ENCODE measurements at regions not wholly inside any gene's neighbourhood (a gene's known extent, or its start where the extent isn't known, plus 50 kb on each side); places are given as distances from the start of the nearest gene placed in this dataset.

DNA sequence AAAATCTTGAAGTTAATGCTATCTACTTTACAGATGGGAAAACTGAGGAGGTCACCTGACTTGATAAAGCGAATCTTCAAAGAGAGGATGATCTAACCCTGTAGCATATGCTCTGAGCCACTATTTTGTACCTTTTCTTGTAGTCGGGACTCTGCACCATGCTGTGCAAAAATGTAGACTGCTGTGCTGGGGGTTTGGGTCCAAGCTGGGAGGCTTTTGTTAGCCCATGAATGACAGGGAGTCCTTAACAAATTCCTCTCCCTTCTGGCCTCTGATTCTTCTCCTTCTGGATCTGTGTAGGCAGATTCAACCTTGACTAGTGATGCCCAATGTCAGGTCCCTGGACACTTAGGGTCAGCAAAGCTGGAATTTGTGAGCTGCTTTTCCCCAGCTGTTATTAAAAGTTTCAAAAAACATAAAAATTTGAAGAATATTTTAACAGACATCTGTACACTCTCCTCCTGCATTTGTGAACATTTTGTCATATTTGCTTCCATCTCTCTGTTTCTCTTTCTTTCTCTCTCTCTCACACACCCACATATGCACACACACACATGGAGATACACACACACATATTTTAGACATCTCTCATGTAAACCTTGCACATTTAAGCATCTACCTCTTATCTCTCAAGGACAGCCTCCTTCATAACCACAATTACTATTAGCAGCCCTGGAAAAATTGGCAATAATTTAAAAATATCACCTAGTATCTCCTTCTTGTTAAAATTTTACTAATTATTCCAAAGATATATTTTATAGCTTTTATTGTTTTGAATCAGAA is 335.0 kb upstream of the TRIB2 start:
- no peak overlapping the region for H3K4me3 ChIP-seq (ENCODE audit: low read length)
- DNase-seq (ENCODE audit: low read depth, low spot score), result no peak

DNA sequence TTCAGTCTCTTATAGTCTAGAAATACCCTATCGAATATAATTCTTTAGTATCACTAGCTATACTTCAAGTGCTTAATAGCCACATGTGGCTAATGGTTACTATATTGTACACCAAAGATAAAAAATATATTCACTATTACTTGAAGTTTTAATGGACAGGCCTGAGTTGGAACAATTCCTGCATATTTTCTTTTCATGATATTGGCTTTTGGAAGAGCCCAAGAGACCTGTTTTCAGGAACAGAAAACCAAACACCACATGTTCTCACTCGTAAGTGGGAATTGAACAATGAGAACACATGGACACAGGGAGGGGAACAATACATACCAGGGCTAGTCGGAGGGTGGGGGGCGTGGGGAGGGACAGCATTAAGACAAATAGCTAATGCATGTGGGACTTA is 334.4 kb upstream of the TRIB2 start:
- no peak for DNase-seq (ENCODE audit: low read depth, low spot score)
- H3K4me3 ChIP-seq (ENCODE audit: low read length), result no peak overlapping the region

DNA sequence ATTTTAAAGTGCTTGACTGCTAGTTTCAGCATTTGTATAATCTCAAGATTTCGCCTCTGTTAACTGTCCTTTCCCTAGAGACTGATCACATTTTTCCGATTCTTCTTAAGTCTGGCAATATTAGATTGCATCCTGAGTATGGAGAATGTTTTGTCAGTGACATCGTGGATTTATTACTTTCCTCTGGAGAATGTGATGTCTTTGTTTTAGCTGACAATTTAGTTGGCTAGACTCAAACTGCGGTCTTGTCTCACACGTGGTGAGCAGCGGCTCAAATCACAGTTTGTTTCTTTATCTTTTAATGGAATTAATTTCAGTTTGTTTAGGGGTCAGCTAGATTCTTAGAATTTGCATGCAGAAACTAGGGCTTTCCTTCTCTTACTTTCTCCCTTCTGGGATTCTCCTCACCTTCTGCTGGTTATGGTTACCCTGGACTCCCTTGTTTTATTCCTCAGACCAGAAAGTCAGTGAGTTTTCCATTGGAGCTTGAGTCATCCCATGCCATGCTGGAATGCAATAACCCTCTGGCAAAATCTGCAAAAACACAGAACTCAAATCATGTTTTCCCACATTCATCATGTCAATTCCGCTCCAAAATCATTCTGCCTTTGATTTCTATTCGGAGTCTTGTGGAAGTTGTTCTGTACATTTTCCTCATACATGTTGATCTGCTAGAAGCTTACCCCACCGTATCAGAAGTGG is 327.2 kb upstream of the TRIB2 start:
- DNase-seq (ENCODE audit: low read depth, low spot score), result no peak
- H3K4me3 ChIP-seq (ENCODE audit: low read length), result no peak overlapping the region

DNA sequence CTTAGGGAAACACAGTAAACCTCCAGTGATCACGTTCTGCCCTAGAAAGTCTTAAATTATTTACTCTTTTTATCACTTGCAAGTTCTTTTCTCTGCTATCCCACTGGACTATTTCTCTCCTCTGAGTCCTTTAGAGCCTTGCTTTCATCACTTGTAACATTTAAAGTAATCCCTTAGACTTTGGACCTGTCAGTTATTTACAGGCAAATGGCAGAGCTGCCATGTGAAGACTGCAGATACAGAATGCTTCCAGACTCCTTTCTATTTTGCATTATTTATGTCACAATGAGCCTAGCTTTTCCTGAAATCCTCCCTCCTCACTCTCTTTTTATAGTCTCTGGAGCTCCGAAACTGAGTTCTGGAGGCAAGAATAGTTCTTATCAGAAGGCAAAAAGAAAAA is 325.6 kb upstream of the TRIB2 start:
- no peak for DNase-seq (ENCODE audit: low read depth, low spot score)

DNA sequence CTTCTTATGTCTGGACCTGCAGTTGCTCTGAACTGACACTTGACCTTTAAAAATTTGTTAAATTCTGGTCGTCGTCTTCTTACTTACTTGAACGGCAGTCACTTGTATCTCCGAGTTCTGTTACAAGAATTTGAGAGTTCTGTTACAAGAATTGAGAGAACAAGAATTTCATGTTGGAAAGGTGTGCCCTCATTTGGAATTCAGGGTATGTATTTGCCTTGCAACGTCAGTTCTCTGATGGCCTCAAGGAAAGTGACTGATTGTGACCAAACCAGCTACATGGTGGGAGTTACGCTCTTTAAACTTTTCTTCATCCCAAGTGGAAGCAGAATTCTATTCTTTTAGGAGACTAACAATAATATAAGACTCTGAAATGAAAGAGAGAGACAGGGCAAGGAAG is 320.0 kb upstream of the TRIB2 start:
- H3K4me3 ChIP-seq (ENCODE audit: low read length), result no peak overlapping the region
- DNase-seq (ENCODE audit: low read depth, low spot score), result no peak

More for the DNA sequence above, 325.6 kb upstream of the TRIB2 start:
- no peak overlapping the region for H3K4me3 ChIP-seq (ENCODE audit: low read length)

DNA sequence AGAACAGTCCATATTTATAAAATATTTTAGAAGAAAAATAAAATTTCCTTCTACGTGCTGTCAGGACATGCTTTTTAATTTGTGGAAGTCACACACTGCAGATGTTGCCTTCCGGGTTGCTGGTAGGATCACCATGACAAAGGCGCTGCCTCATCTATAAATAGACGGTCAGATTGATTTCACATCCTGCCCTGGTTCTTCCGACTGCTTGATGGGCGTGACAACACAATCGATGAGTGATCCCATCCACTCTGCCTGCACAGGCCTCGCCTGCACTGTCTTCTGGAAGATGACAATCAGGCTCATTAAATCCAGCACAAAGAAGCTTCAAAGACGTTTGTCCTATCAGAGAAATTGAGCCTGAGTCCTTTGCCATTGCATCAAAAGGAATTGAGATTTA is 318.9 kb upstream of the TRIB2 start:
- no peak for DNase-seq (ENCODE audit: low read depth, low spot score)
- no peak overlapping the region for H3K4me3 ChIP-seq (ENCODE audit: low read length)

DNA sequence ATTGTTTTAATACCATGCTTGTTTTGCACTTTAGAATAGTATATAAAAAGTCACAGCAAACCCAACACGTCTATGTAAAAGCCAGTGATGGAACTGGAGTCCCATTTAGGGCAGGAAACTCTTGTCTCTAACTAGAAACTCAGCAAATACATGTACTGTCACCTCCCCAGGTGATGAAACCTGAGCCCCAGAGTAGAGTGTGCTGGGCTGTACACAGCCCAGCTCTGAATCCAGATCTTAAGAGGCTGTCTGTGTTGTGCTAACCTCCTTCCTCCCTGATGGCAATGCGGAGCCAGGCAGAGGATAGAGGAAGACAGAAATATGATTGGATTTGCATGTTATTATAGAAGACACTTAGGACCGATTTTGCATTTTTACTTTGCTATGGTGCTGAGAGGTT is 317.5 kb upstream of the TRIB2 start:
- no peak for DNase-seq (ENCODE audit: low read depth, low spot score)
- no peak overlapping the region for H3K4me3 ChIP-seq (ENCODE audit: low read length)

DNA sequence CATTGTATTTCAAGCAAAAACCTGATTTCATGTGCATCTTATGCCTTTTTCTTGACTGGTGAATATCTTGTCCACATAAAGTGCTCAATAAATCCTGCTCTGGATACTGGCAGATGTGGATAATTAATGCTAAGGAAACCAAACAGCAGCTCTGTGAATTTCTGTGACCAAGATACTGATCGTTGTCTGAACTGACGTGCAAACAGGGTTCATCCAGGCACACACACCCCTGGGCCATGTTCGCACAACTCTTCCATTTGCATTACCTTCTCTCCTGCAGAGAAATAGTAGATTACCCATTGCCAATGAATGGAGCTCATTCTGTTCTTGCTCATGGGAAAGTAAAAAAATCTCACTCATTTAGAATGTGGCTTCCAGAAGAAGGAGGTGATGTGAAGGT is 316.2 kb upstream of the TRIB2 start:
- H3K4me3 ChIP-seq (ENCODE audit: low read length), result no peak overlapping the region
- no peak for DNase-seq (ENCODE audit: low read depth, low spot score)

DNA sequence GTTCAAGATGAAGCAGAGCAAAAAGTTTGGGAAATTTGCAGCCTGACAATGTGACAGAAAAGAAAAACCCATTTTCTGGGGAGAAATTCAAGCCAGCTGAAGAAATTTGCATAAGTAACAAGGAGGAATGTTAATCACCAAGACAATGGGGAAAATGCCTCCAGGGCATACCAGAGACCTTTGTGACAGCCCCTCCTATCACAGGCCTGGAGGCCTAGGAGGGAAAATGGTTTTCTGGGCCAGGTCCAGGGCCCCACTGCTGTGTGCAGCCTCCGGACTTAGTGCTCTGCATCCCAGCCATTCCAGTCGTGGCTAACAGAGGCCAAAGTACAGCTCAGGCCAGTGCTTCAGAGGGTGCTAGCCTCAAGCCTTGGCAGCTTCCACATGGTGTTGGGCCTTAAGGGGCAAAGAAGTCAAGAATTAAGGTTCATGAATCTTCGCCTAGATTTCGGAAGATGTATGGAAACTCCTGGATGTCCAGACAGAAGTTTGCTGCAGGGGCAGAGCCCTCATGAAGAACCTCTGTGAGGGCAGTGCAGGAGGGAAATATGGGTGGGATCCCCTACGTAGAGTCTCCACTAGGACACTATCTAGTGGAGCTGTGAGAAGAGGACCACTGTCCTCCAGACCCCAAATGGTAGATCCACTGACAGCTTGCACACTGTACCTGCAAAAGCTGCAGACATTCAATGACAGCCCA is 314.1 kb upstream of the TRIB2 start:
- DNase-seq (ENCODE audit: low read depth, low spot score), result no peak
- H3K4me3 ChIP-seq (ENCODE audit: low read length), result no peak overlapping the region

DNA sequence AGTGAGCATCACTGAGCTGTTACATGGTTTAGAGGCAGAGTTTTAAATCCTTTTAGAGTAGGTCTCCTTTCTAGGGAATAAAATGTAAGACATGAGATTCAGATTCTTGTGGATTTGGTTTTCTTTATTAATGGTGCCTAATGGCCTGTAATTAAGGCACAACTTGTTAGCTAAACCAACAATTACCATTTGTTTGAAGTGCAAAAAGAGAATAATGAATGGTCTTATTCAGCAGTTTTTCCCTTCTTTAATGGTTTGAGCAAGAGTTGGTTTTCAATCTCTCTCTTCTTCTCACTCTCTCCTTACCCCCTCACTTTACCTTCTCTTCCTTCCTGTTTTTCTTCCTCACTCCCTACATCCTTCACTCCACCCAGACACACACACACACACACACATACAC is 312.2 kb upstream of the TRIB2 start:
- DNase-seq (ENCODE audit: low read depth, low spot score), result no peak
- H3K4me3 ChIP-seq (ENCODE audit: low read length), result no peak overlapping the region

DNA sequence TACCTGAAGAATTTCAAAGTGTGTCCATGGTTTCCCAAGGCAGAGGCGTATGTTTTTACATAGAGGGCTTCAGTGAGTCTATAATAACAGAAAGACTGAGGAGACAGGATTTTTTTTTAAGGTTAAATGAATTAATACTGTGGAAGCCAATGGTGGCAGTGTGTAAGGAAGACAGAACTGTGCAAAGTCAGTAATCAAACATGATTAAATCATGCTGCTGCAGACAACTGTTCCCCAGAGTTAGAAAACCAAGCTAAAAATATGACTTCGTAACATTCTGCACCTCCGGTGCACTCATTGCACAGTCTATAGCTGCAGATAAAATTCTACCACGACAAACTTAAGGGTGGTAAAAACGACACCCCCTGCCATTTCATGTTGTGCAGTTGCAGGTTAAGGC is 309.6 kb upstream of the TRIB2 start:
- H3K4me3 ChIP-seq (ENCODE audit: low read length), result no peak overlapping the region

DNA sequence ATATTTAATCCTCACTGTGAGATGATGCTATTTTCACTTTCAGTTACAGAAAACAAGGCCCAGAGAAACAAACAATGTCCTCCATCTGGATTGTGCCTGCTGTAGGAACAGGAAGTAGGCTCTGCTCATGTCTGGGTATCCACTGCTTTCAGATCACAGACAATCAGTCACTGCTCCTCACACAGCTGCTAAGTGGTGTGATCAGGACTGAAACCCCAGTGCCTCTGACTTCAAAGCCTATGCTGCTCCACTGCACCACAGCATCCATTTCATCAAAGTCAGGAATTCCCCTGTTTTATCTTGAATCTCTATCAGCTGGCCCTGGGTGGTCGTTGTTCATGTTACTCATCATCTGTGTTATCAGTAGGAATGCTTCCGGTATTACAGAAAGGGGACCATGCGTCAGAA is 303.8 kb upstream of the TRIB2 start:
- no peak overlapping the region for H3K4me3 ChIP-seq (ENCODE audit: low read length)
- peak; percentile 75 for DNase-seq (ENCODE audit: low read depth, low spot score)

More for the DNA sequence above, 309.6 kb upstream of the TRIB2 start:
- no peak for DNase-seq (ENCODE audit: low read depth, low spot score)

DNA sequence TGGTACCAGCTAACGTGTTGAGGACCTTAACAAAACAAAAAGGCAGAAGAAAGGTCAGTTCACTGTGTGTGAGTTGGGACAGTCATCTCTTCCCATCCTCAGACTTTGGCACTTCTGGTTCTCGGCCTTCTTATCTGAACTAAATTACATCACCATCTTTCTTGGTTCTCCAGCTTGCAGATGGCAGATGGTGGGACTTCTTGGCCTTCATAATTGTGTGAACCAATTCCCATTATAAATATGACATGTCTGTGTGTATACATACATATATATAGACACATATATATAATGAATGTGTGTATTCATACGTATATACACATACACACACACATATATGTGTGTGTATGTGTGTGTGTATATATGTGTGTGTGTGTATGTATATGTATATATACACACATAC is 301.2 kb upstream of the TRIB2 start:
- no peak overlapping the region for H3K4me3 ChIP-seq (ENCODE audit: low read length)
- DNase-seq (ENCODE audit: low read depth, low spot score), result no peak

DNA sequence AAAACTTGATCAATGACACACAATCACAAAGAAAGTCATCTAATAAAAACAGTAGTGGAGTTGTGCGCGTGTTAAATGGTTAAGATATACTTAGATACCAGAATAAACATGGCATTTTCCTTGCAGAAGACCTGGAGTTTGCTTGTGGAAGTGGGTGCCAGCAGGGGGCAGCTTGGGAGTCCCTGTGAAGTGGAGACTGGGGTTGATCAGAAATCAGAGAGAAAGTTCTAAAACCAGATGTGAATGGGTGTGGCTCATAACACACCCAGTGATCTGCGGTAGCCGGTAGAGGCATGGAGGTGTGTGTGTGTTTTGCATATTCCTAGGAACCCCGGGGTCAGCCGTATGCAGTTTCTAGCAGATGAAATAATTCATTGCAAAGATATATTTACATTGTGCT is 300.1 kb upstream of the TRIB2 start:
- no peak overlapping the region for H3K4me3 ChIP-seq (ENCODE audit: low read length)
- DNase-seq (ENCODE audit: low read depth, low spot score), result peak; percentile 60

DNA sequence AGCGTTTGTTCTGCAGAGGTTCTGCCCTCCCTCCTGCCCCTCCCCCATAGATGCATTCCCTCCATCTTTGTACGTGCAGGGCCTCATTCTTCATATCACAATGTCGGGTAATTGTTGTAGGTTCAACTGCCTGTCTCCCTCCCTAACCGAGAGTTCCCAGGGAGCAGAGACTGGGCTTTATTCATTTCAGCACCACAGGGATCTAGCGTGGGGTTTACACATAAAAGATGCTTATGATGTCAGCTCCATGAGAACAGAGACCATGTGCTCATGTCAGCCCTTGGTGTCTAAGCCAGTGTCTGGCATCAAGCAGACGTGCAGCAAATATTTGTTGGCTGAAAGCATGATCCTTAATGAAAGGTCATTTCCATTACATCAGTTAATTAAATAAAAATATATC is 298.9 kb upstream of the TRIB2 start:
- H3K4me3 ChIP-seq (ENCODE audit: low read length), result no peak overlapping the region
- DNase-seq (ENCODE audit: low read depth, low spot score), result no peak

DNA sequence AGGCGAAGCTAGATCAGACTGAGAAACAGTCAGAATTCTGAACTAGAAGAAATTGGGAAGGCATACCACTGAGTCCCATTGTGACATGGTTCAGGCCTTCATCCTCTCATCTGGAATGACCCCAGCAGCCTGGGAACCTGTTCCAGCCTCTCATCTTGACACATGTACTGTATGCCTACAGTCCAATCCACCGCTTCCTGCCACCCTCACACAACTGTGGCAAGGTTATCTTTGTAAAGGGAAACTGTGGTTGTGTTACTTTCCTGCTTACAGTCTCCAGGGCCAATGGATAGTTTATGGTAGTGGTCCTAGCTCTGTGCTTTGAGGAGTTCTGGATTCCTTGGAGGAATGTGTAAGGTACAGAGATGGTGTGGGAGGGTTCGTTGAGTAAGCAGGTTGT is 296.9 kb upstream of the TRIB2 start:
- no peak overlapping the region for H3K4me3 ChIP-seq (ENCODE audit: low read length)
- DNase-seq (ENCODE audit: low read depth, low spot score), result no peak

DNA sequence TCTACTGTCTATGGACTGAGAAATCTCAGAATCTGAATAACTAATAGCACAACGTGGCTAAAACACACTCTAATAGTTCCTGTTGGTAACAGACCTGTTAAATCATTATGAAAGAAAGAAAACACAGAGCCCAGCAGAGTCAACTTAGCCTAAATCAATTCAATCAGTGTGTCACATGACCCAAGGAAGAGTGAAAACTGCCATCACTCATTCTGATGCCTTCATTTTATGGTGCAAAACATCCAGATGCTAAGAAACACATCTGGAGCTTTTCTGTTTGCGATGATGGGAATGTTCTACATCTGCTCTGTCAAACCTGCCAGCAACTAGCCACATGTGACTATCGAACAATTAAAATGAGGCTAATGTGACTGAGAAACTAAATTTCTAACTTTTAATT is 295.7 kb upstream of the TRIB2 start:
- H3K4me3 ChIP-seq (ENCODE audit: low read length), result no peak overlapping the region
- DNase-seq (ENCODE audit: low read depth, low spot score), result no peak

DNA sequence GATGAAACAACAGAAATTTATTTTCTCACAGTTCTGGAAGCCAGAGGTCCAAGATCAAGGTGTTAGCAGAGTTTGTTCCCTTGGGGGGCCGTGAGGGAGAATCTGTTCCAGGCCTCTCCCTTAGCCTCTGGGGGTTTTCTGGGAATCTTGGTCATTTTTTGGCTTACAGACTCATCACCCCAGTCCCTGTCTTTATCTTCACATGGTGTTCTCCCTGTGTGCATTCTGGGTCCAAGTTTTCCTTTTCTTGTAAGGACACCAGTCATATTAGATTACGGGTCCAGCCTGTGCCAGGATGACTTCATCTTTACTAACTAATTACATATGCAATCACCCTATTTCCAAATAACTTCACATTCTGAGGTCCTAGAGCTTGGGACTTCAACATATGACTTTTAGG is 292.5 kb upstream of the TRIB2 start:
- DNase-seq (ENCODE audit: low read depth, low spot score), result no peak
- H3K4me3 ChIP-seq (ENCODE audit: low read length), result no peak overlapping the region

DNA sequence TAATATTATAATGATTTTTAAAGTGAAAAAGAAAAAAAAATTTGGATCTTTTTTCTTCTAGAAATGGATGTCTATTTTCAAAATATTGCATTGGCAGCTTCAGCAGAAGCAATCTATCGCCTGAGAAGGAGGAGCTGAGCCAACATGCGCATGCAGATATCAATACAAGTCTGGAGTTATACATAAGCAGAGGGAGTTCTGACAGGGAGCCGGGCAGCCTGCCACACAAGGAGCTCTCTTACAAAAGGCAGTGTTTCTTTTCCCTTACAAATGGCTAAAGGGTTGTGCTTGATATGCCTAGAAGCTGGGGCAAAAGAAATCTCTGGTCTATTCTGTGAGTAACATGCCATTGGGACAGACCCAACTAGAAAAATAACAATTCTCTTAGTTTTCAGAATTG is 291.9 kb upstream of the TRIB2 start:
- no peak overlapping the region for H3K4me3 ChIP-seq (ENCODE audit: low read length)
- no peak for DNase-seq (ENCODE audit: low read depth, low spot score)

DNA sequence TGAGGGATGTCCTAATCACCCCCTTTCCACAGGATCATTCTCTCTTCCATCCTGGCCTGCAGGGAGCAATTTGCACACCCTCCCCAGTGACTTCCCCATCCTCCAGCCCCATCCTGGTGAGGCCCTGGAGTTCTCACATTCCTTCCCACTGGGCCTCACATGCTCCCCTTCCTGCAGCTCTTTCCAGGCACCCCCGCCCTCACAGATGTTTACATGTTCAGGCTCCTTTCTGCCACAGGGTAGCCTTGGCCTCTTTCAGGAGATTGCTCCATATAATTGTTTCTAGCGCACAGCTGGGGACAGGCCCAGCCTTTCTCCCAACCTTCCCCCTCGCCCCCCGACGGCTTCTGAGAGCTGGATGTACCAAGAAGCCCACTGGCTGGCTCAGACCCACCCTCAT is 288.4 kb upstream of the TRIB2 start:
- no peak for DNase-seq (ENCODE audit: low read depth, low spot score)

More for the DNA sequence above, 288.4 kb upstream of the TRIB2 start:
- H3K4me3 ChIP-seq (ENCODE audit: low read length), result no peak overlapping the region
